ENCODE measurements at regions not wholly inside any gene's neighbourhood (a gene's known extent, or its start where the extent isn't known, plus 50 kb on each side); places are given as distances from the start of the nearest gene placed in this dataset.
"Not testable (repeated sequence)": the region's sequence is repeated elsewhere in the genome, so short reads cannot be mapped to it uniquely, and the experiment has no call there.

DNA sequence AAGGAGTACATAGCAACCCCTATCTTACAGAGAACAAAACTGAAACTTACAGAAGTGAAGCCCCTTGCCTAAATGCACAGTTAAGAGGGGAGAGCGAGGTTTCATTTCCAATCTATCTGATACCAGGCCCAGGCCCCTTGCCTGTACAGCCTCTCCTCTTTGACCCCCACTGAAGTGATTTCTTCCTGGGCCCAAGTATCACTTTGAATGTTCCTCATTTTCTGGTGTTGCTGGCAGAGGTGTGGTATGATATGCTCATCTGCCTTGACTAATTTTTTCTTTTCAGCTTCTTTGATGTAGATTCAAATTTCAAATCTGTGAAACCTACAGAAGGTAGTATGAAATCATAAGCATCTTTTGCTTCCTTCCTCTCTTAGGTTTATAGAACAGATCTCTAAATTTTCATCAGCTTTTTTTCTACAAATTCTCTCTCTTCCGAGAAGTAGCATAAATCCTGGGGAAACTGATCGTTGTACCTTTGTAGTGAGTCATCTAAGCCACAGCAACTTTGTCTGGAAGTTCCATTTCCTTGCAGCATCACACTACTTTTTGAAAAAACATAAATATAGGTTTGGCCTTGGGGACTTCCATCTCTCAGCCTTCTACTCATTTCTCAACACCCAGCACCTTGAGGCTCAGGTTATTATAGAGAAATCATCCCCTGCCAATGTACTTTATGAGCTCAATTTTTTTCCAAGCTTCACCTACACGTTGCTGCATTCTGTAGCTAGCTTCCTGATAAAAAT, 402.4 kb upstream of the PTGER4 start:
- no peak for DNase-seq (ENCODE audit: low spot score)

DNA sequence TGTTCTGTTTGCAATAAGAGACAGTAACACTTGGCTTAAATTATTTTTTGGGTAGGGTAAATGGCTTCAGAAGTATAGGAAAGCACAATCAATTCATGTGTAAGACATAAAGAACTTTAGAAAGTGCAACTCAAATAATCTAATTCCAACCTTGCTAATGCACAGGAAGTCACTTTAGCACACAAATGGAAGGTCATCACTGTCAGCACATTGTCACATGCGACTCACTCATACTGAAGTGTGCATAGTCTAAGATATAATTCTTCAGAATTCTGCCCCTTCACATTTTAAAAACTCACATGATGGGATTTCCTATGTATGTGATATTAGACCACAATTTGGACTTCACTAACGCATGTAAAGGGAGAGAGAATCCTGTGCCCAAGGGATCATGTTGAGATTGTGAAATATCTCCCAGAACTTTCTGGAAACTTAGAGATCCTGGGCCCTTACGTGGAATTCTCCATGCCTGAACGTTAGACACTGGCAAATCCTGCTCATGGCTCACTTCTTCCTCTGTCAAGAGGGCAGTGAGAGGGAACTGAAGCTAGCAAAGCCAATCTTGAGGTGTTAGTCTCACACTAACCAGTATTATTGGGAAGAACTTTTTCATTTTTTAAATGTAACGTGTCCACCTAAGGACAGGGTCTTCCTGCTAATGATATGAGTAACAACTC, 403.2 kb upstream of the PTGER4 start:
- DNase-seq (ENCODE audit: low spot score) = no peak

DNA sequence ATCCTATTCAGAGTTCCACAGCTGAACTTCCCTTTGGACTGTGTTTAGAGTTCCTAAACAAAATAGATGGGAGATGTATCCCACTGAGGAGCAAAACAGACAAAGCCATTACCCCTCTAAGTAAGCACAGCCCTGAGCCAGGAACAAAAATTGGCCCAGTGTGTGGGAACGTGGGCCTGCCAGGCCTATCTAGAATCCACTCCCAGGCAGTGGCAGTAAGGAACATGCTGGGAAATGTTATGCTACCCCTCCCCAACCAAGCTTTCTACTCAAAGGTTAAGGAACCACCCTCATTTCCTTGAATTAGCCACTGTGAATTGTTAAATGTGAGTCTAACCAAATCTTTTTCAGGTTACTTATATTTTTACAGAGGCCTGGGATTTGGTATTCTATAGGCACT, 405.1 kb upstream of the PTGER4 start:
- DNase-seq (ENCODE audit: low spot score) = no peak

DNA sequence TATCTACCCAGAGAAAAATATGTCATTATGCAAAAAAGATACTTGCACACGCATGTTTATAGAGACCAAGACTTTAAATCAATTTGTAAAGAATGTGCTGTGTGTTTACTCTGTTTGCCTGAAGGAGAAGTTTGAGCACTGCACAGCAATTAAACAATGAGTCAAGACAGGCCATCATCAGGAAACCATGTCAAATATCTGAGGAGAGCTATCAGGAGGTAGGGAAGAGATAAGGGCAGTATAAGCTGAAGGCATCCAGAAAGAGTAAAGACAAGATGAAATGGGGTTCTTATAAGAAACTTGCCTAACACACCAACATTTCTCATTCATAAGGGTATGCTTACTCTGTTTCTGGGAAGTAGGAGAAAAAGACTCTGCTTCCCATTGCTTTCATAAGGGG, 405.8 kb upstream of the PTGER4 start:
- no peak for DNase-seq (ENCODE audit: low spot score)

DNA sequence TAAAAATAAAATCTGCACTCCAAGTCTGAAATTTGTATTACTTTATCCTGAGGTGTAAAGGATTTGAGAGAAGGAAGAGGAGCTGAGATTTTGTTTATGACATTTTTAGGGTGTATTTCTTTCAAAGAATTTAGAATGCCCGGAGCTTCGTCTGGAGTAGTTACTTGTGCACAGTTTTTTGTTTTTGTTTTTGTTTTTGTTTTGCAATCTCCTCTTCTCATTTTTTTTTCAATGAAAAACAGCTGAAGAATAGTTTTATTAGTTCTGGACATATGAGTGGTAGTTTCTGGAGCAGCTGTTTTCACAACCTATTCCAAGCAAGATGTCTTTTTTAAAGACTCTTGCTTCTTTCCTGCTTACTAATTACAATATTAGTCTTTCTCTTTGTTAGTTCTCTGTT, 408.2 kb upstream of the PTGER4 start:
- no peak for DNase-seq (ENCODE audit: low spot score)

DNA sequence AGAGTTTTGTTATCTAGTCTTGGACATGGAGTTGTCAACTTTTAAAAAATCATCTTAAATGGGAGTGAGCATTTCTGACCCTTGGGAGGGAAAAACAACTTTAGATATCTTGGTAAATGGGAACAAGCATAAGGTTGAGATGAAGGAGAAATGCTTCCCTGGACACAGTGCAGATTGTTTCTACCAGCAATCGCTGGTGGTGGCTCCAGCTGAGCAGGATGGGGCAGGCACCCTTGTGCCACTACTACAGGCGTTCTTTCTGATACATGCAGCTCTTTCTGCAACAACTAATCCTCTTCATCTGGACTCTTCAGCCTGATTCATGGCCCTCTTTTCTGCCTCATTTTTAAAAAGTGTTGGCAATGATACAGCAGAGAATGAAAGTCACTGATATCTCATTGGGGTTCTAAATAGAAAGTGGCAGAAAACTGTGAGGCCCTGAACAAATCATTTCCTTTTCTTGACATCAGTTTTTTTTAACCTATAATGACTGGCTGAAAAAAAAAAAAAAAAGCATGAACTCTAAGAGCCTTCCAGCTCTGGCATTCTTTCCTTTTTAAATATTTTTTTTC, 409.4 kb upstream of the PTGER4 start:
- no peak for DNase-seq (ENCODE audit: low spot score)

DNA sequence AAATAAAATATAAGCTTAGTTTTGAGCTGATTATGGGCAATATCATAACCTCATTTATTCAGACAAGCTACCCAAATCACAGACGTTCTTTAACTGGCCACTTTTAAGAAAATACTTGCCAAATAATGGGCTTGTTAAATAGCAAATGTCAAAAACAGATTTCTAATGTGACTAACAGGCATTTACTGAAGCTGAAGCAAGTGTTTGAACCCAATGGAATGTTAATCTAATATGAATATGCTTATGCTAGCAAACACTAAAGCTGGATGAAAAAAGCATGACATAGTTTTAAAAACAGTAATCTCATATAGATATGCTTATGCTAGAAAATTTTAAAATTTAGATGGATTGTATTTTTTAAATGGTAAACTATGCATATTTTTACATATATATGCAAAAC, 411.6 kb upstream of the PTGER4 start:
- no peak for DNase-seq (ENCODE audit: low spot score)

DNA sequence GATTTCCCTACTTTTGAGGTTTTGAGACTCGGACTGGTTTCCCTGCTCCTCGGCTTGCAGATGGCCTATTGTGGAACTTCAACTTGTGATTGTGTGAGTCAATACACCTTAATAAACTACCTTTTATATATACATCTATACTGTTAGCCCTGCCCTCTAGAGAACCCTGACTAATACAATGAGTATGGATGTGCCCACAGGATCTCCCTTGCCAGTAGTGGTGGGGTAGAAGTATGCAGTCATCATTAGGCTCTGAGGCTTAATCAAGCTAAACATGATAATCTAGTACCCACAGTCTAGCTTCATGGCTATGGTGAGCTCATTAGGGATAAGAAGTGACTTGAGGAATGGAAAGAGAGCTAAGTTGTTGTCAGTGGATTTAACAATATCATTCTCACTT, 412.8 kb upstream of the PTGER4 start:
- no peak for DNase-seq (ENCODE audit: low spot score)

DNA sequence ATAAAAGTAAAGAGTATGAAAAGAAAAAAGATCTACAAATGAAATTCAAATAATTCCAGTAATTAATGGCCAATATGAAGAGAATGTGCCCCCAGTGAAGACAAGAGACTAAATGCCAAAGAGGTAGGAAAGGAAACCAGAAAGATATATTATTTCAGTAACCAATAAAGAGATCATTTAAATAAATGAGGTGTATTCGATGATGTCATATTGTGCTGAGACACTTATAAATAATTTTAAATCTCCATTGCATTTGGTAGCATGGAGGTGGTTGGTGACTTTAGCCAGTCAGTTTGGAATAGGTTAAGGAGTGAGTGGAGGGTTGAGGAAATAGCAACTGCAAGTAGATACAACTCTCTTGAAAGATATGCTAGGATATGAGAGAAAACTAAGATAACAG, 417.7 kb upstream of the PTGER4 start:
- DNase-seq (ENCODE audit: low spot score) = no peak

DNA sequence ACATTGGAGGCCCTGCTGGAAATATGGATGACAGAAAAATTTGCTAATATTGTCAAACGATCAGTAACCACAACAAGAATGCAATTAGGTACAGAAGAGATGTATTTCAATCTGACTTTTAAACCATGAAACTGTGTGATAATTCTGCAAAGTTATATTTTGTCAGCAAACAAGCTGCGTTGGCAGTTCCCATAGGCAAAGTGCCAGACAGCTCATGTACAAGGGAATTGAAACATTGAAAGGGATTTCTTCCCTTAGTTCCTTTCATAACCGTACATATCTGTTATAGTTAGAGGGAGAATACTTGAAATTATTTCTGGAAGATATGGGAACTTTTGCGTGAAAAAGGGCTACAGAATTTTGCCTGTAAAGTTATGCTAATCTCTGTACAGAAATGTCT, 419.4 kb upstream of the PTGER4 start:
- no peak for DNase-seq (ENCODE audit: low spot score)

DNA sequence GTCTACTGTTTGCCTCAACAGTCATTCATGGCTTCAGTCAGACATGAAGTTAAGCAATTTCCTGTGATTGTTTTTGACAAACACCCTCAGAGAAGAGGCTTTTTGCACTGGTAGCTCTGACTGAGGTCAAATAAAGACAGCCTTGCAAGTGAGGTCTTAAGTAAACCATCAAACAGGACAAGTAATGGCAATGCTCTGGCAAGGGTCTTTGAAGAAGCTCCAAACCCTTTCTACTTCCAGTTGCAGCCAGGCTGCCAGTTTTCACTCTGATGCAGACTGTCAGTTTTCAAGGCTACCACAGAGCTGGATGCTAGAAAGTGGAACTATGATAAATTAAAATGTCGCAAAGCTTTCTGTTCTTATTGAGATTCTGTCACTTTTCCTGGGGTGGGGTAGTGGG, 421.5 kb upstream of the PTGER4 start:
- DNase-seq (ENCODE audit: low spot score) = no peak

DNA sequence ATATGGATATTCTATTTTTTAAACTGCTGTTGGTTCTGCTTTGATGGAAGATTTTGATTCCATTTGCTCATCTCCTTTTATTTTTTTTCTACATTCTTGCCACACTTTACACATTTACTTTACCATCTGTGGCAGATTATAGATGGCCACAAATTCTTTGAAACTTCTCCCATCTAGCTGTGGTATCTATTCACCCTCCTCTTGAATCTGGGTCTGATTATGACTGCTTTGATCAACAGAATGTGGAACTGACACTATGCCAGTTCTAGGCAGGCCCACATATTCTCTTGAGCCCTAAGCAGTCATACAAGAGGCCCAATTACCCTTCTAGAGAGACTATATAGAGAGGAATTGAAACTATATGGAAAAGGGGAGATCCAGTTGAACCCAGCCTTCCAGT, 439.0 kb upstream of the PTGER4 start:
- DNase-seq (ENCODE audit: low spot score) = no peak

DNA sequence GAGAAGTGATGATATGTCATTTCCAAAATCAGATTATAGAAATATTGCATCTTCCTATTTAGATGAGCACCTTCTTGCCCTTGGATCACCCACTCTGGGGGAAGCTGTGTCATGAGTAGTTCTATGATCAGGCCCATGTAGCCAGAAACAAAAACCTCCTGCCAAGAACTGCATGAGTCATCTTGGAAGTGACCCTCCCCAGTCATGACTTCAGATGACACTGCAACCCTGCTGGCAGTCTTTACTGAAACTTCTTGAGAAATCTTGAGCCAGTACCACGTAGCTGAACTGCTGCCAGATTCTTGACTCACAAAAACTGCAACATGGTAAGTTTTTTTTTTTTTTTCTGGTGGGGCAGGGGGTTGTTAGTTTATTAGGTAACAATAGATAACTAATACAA, 439.6 kb upstream of the PTGER4 start:
- no peak for DNase-seq (ENCODE audit: low spot score)

DNA sequence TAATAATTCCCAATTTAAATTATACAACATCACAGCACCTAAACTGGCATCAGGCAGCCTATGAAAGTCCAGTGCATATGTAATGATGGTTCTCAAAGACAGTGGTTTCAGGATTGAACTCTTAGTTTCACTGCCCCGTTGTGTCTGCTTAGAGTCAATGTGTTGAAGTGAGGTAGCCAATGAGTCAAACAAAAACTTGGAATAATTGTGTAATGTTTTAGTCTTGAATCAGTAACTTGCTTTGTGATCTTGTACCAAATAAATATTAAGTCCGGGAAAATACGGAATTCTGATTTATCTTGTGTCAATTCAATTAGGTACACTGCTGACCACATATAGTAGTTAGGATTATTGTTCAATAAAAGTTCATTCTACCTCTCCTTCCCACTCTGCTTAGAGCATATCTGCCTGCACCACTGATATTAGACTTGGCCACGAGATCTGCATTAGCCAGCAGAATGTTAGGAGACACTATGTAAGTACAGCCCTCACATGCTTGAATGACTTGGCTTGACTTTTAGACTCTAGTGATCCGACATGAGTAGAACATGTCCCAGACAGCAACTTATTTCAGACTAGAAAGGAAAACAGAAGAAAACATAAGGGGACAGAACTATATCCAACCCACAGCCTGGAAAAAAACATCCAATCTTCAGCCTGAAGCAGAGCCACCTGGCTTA, 441.5 kb upstream of the PTGER4 start:
- no peak for DNase-seq (ENCODE audit: low spot score)

DNA sequence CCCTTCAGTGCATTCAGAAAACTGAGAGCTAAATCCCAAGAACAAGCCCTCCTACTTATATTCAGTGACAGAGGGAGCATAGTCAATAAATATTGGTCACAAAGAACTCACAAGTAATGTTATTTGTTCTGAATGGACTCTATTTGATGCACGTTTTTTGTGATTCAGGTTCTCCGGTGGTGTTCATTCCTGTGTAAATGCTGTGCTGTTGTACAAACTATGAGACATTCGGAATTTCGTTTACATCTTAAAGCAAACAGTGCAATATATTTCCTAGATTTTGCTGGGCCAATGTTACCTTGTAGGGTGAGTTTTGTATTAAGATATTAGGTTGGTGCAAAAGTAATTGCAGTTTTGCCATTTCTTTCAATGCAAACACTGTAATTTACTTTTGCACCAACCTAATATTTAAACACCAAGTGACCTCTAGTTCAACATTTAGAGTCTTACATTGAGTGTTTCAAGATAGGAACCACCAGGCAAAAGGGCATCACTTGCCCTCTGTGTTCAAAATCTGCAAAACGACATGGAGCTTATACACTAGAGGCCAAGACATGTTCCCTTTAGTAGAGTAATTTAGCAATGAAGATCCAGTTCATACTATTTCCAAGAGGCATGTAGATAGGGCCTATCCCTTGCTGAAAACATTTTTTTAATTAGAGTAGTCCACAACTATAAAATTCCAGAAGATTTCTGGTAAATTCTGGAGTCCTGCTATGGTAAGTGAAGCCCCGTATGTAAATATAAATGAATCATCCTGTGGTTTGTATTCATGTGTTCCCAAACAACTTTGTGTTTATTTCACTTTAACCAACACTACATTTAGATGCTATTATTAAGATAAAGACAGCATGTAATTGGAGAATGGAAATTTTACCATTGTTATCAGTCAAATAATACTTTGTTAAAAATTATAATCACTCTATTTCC, 444.0 kb upstream of the PTGER4 start:
- DNase-seq (ENCODE audit: low spot score) = no peak

DNA sequence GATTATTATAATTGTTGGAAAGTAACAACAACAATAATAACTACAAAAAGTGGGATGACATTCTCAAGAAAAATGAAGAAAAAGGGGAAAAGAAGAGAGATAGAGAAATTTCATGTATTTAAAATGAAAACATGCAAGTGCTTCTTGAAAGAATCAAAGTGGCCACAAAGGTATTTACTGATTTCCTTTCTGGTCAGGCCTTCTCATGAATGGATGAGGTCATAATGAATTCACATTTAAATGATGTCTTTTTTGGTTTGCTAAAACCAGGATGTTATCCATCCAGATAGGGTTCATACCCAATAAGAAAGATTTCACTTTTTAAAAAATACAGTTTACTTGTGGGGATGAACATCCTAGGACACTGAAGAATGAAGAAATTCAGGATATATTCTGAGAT, 446.4 kb upstream of the PTGER4 start:
- no peak for DNase-seq (ENCODE audit: low spot score)

DNA sequence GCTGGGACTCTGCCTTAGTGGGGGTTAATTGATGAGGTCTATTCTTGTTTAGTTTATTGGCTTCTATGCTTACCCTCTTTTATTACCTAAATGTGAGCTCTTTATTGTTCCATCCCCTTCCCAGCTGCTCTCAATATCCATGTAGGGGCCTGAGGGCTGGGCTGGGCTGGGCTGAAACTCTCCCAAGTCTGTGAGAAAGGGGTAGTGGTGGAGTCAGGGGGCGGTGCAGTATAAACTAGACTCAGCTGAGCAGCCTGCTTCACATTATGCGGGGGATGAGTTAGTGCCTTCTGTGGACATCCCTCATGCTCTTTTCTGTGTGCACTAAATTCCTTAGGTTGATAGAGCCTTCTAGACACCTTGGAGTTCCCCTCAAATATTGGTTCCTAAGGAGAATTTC, 451.8 kb upstream of the PTGER4 start:
- DNase-seq (ENCODE audit: low spot score) = no peak

DNA sequence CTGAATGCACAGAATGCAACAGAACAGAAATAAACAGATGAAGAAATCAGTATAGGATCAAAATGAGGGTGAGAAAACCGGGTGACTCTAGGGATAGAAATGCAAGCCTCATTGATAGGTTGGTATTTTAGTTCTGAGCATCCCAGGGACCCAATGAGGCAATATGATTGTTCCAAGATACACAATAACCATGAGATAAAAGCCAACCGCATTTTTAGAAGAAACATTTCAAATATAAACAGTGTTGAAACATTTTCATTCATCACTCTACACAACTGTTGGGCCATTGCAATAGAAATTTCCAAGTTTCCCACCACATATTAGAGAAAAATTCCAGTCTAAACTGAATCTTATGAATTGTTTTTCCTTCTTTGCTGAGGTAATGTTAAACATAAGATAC, 452.3 kb upstream of the PTGER4 start:
- DNase-seq (ENCODE audit: low spot score) = no peak

DNA sequence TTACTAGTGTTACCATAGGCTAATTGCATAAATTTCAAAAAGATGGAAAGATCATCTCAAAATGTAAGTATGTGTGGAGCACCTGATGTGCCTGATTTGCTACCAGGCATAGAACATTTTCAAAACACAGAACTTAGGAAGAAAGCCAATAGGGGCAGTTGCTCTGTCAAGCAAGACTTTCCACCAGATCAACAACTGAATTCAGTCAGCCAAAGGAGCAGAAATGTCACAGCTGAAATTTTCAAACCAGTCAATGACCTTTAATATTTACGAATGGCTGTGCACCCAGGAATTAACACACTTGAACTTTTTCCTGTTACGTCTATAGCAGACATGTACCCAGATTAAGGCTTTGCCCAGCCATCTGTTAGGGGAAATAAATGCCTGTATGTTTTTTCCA, 452.8 kb upstream of the PTGER4 start:
- DNase-seq (ENCODE audit: low spot score) = no peak

DNA sequence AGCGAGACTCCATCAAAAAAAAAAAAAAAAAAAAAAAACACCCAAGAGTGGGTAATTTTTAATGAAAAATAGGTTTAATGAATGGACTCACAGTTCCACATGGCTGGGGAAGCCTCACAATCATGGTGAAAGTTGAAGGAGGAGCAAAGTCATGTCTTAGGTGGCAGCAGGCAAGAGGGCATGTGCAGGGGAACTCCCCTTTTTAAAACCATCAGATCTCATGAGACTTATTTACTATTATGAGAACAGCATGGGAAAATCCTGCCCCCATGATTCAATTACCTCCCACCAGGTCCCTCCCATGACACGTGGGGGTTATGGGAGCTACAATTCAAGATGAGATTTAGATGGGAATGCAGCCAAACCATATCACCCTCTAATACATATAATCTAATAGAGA, 454.6 kb upstream of the PTGER4 start:
- DNase-seq (ENCODE audit: low spot score) = not testable (repeated sequence)

DNA sequence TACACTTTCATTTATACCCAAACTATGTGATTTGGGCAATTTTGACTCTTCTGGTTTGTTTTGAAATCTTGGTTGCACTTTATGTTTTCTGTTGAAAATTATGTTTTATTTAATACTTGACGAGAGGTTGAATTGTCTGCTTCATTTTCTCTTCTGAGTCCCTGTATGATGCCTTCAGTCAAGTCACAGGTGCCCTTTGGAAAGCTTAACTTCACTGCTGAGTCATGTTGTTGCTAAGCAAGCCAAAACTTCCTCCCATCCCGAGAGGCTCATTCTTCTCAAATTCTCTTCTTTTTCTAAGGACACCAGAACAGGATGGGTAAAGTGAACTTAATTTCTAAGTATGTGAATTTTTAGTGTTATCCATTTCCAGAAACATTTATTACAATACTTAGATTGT, 455.3 kb upstream of the PTGER4 start:
- DNase-seq (ENCODE audit: low spot score) = no peak

DNA sequence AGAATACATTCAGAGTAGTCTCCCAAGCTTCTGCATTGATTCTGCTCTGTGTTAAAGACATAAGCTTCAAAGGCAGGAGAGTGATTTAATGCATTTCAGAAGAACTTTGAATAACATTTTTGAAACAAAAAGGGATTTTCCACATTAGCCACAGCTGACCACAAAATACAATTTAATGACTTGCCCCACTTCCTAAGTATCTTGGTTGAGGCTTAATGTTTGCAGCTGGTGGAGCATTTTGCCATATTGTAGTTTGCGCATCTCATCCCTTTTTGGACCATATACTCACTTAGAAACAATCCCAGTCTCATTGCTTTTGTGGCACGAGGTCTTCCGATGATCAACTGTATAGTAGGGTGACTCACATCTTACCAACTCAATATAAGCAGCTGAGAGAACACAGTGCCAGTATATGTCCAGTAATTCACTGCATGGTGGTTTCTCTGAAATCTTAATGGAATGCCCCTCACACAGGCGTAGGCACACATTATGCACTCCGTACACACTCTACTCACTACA, 455.8 kb upstream of the PTGER4 start:
- peak; percentile 22 for DNase-seq (ENCODE audit: low spot score)

Measured in NAMALWA (cell line).